HepG2 (cell line): ENCODE measurements at regions not wholly inside any gene's neighbourhood (a gene's known extent, or its start where the extent isn't known, plus 50 kb on each side); places are given as distances from the start of the nearest gene placed in this dataset.

ENCODE experiments used
- ARID5B ChIP-seq: IDR thresholded peaks from 2 replicates; pipeline ENCODE4 v1.4.0; 2020; ENCODE audit warnings: mild to moderate bottlenecking, missing genetic modification reagents
- CREM ChIP-seq, 2 experiments: sonication (generic) in 1 of 2; formaldehyde crosslinking in 1 of 2; IDR thresholded peaks; 2 replicates each; pipeline versions ENCODE4 v1.4.0 to v1.6.1; 2016 to 2020; ENCODE audit warnings: antibody characterized with exemption in 1 of 2, mild to moderate bottlenecking in 1 of 2, missing genetic modification reagents in 1 of 2
- CSRNP2 ChIP-seq: sonication (generic); formaldehyde crosslinking; conservative IDR thresholded peaks from 2 replicates; pipeline ENCODE4 v1.8.0; 2022; ENCODE audit warnings: low read depth, missing genetic modification reagents
- ELF3 ChIP-seq: IDR thresholded peaks from 2 replicates; pipeline ENCODE4 v1.6.1; 2016; ENCODE audit warnings: missing genetic modification reagents, missing compliant biosample characterization
- EP300 ChIP-seq, 3 experiments: sonication (generic) in 1 of 3; formaldehyde crosslinking in 1 of 3; IDR thresholded peaks; 2 replicates each; pipeline versions ENCODE4 v1.5.1 to v1.6.1; 2011 to 2020; ENCODE audit warnings: low read depth in 2 of 3, low read length in 2 of 3, borderline replicate concordance in 1 of 3, improper control_type of control experiment in 1 of 3, mild to moderate bottlenecking in 1 of 3, missing genetic modification reagents in 1 of 3, moderate library complexity in 1 of 3
- GATAD2A ChIP-seq: IDR thresholded peaks from 2 replicates; pipeline ENCODE4 v1.6.1; 2016
- HES4 ChIP-seq: sonication (generic); formaldehyde crosslinking; IDR thresholded peaks from 2 replicates; pipeline ENCODE4 v1.9.0; 2021; ENCODE audit warnings: mild to moderate bottlenecking, missing genetic modification reagents, borderline replicate concordance
- HMGXB3 ChIP-seq: sonication (generic); formaldehyde crosslinking; IDR thresholded peaks from 2 replicates; pipeline ENCODE4 v1.4.0; 2020; ENCODE audit warnings: missing genetic modification reagents, borderline replicate concordance
- KDM5A ChIP-seq: fragments of 200-600 bp; sonication (generic); IDR thresholded peaks from 2 replicates; pipeline ENCODE4 v1.7.0; 2018; ENCODE audit warnings: antibody characterized with exemption, mild to moderate bottlenecking, low read length, borderline replicate concordance
- RARA ChIP-seq: IDR thresholded peaks from 2 replicates; pipeline ENCODE4 v1.6.1; 2016; ENCODE audit warnings: missing genetic modification reagents, missing compliant biosample characterization
- RBFOX2 ChIP-seq: fragments of 200-400 bp; formaldehyde crosslinking; IDR thresholded peaks from 2 replicates; pipeline ENCODE4 v1.6.1; 2017; ENCODE audit warnings: low read depth, mild to moderate bottlenecking, low read length
- ZFP41 ChIP-seq: sonication (generic); formaldehyde crosslinking; IDR thresholded peaks from 2 replicates; pipeline ENCODE4 v1.4.0; 2020; ENCODE audit warnings: mild to moderate bottlenecking, missing genetic modification reagents, borderline replicate concordance
- ZNF18 ChIP-seq: sonication (generic); formaldehyde crosslinking; IDR thresholded peaks from 2 replicates; pipeline ENCODE4 v1.8.0; 2022; ENCODE audit warnings: mild to moderate bottlenecking, missing genetic modification reagents; ENCODE audit not compliant: insufficient replicate concordance
- ZNF329 ChIP-seq: sonication (generic); formaldehyde crosslinking; IDR thresholded peaks from 2 replicates; pipeline ENCODE4 v1.9.0; 2021; ENCODE audit warnings: low read depth, mild to moderate bottlenecking, missing genetic modification reagents
- ZNF652 ChIP-seq: IDR thresholded peaks from 2 replicates; pipeline ENCODE4 v1.6.1; 2016; ENCODE audit warnings: low read depth, borderline replicate concordance

- TF ChIP-seq ZNF18 (CRISPR knock-in tag): peak; percentile 25
- peak; percentile 48 for TF ChIP-seq CREM (IDR thresholded peaks at IDR 0.05)
- TF ChIP-seq CREM (CRISPR knock-in tag; IDR thresholded peaks at IDR 0.05): no peak
- TF ChIP-seq ELF3 (CRISPR knock-in tag): 0 out of 2 replicates have a peak, but pooled peaks have one; percentile 15
- no peak for TF ChIP-seq RBFOX2
- TF ChIP-seq HMGXB3 (CRISPR knock-in tag): 0 out of 2 replicates have a peak, but pooled peaks have one; percentile 44
- no peak for TF ChIP-seq CSRNP2 (CRISPR knock-in tag)
- TF ChIP-seq ARID5B (CRISPR knock-in tag): peak; percentile 15; the same call in 1 of the 2 replicates
- TF ChIP-seq ZFP41: no peak
- TF ChIP-seq GATAD2A: 0 out of 2 replicates have a peak, but pooled peaks have one; percentile 14
- TF ChIP-seq ZNF652 (CRISPR knock-in tag): peak; percentile 53; the same call in 1 of the 2 replicates
- TF ChIP-seq ZNF329: no peak
- no peak for TF ChIP-seq EP300 (IDR thresholded peaks at IDR 0.05; ENCODE audit: low read depth in 2 of 2, low read length in 2 of 2)
- TF ChIP-seq EP300 (CRISPR knock-in tag; IDR thresholded peaks at IDR 0.05; ENCODE audit: borderline replicate concordance): no peak
- TF ChIP-seq KDM5A: no peak
- no peak for TF ChIP-seq HES4 (CRISPR knock-in tag)
- TF ChIP-seq RARA (CRISPR knock-in tag): no peak
Observed at GRCh38 chr17:68749349-68750207, 148.4 kb upstream of the FAM20A start (continued).
